ENCODE measurements at regions not wholly inside any gene's neighbourhood (a gene's known extent, or its start where the extent isn't known, plus 50 kb on each side); places are given as distances from the start of the nearest gene placed in this dataset.

- TF ChIP-seq POLR2AphosphoS5 (IDR thresholded peaks at IDR 0.05; ENCODE audit: low read depth, low read length) (no peak), POLR2A (IDR thresholded peaks at IDR 0.05; ENCODE audit: low read depth, low read length) (no peak), TAF1 (IDR thresholded peaks at IDR 0.05; ENCODE audit: low read depth, low read length) (no peak), SPI1 (IDR thresholded peaks at IDR 0.05; ENCODE audit: low read depth, low read length) (no peak)
Measured at GRCh38 chr19:31014668-31015067, 334.6 kb downstream of the TSHZ3 start.
